IMR-90 (cell line): ENCODE measurements at regions not wholly inside any gene's neighbourhood (a gene's known extent, or its start where the extent isn't known, plus 50 kb on each side); places are given as distances from the start of the nearest gene placed in this dataset.

Experiments used
- ATAC-seq: fragments of 200-7000 bp; cut with Tn5 transposase; 2 replicates; pipeline ENCODE4 v1.9.1; 2020; ENCODE audit warnings: low read depth, mild to moderate bottlenecking, moderate library complexity
- BruUV-seq: library from RNA; stranded (reverse); fragments of 400-500 nt; replicated peaks from 2 replicates; lab custom pipeline; 2021; lab: Mats Ljungman, UMichigan
- CTCF ChIA-PET: fragments of 300-600 bp; formaldehyde crosslinking; extraction: SDS; loops from one replicate; lab custom pipeline; 2021; ENCODE audit warnings: antibody characterized with exemption; lab: Yijun Ruan, JAX
- POLR2A ChIA-PET: fragments of 300-600 bp; sonication (Branson Sonifier 250); formaldehyde crosslinking; loops from one replicate; lab custom pipeline; 2022; ENCODE audit warnings: antibody characterized with exemption; ENCODE audit not compliant: unreplicated experiment; lab: Charles Lee
- DNase-seq: peaks from one replicate; pipeline ENCODE4 v3.0.0; 2013
- H2AFZ ChIP-seq: replicated peaks from 2 replicates; pipeline ENCODE3; 2013; ENCODE audit warnings: low read length, mild to moderate bottlenecking; ENCODE audit not compliant: poor library complexity
- H2AK5ac ChIP-seq: 2 replicates; pipeline ENCODE4 v1.6.1; 2013; ENCODE audit warnings: low read depth, low read length, inconsistent platforms
- H2AK9ac ChIP-seq: replicated peaks from 2 replicates; pipeline ENCODE3; 2013; ENCODE audit warnings: mild to moderate bottlenecking, low read depth, low read length, moderate library complexity; ENCODE audit not compliant: poor library complexity
- H2BK120ac ChIP-seq: 2 replicates; pipeline ENCODE4 v1.6.1; 2013; ENCODE audit warnings: low read depth, low read length, inconsistent platforms
- H2BK15ac ChIP-seq: 3 replicates; pipeline ENCODE4 v1.6.1; 2013; ENCODE audit warnings: low read depth, low read length, inconsistent platforms
- H2BK20ac ChIP-seq: 2 replicates; pipeline ENCODE4 v1.6.1; 2013; ENCODE audit warnings: low read depth, mild to moderate bottlenecking, inconsistent platforms, low read length, moderate library complexity
- H2BK5ac ChIP-seq: 2 replicates; pipeline ENCODE4 v1.6.1; 2013; ENCODE audit warnings: mild to moderate bottlenecking, low read depth, low read length, inconsistent platforms; ENCODE audit not compliant: poor library complexity, severe bottlenecking
- H3K14ac ChIP-seq: replicated peaks from 2 replicates; pipeline ENCODE4 v1.6.1; 2013; ENCODE audit warnings: low read depth, low read length, inconsistent platforms
- H3K18ac ChIP-seq: 2 replicates; pipeline ENCODE4 v1.6.1; 2013; ENCODE audit warnings: low read depth, low read length, control low read depth
- H3K23ac ChIP-seq: 2 replicates; pipeline ENCODE4 v1.6.1; 2013; ENCODE audit warnings: low read depth, low read length, inconsistent platforms
- H3K27ac ChIP-seq: 2 replicates; pipeline ENCODE4 v1.5.1; 2013; ENCODE audit warnings: mild to moderate bottlenecking, control low read depth, low read length; ENCODE audit not compliant: insufficient read depth
- H3K27me3 ChIP-seq: 2 replicates; pipeline ENCODE4 v1.6.1; 2013; ENCODE audit warnings: low read length; ENCODE audit not compliant: control insufficient read depth, insufficient read depth
- H3K36me3 ChIP-seq: 2 replicates; pipeline ENCODE4 v1.6.1; 2013; ENCODE audit warnings: low read length, mixed read lengths; ENCODE audit not compliant: control insufficient read depth, insufficient read depth
- H3K4ac ChIP-seq: 2 replicates; pipeline ENCODE4 v1.6.1; 2013; ENCODE audit warnings: low read depth, low read length, inconsistent platforms
- H3K4me1 ChIP-seq: 2 replicates; pipeline ENCODE4 v1.6.1; 2013; ENCODE audit warnings: low read length, mixed read lengths; ENCODE audit not compliant: control insufficient read depth, insufficient read depth
- H3K4me2 ChIP-seq: 2 replicates; pipeline ENCODE4 v1.6.1; 2013; ENCODE audit warnings: low read depth, mild to moderate bottlenecking, control low read depth, low read length, moderate library complexity
- H3K4me3 ChIP-seq: 2 replicates; pipeline ENCODE4 v1.5.1; 2013; ENCODE audit warnings: low read depth, mild to moderate bottlenecking, control low read depth, low read length, moderate library complexity; ENCODE audit not compliant: insufficient read depth
- H3K56ac ChIP-seq: 2 replicates; pipeline ENCODE4 v1.6.1; 2013; ENCODE audit warnings: low read length, inconsistent platforms; ENCODE audit not compliant: insufficient read depth; ENCODE audit errors: extremely low read depth
- H3K79me1 ChIP-seq, 2 experiments: 2 replicates each; pipeline ENCODE4 v1.6.1; 2013; ENCODE audit warnings: low read length in 2 of 2, inconsistent platforms in 1 of 2, low read depth in 1 of 2
- H3K9ac ChIP-seq: 2 replicates; pipeline ENCODE4 v1.6.1; 2013; ENCODE audit warnings: low read depth, low read length, control low read depth
- H3K9me1 ChIP-seq: 2 replicates; pipeline ENCODE4 v1.6.1; 2013; ENCODE audit warnings: low read length, inconsistent platforms; ENCODE audit not compliant: insufficient read depth
- H3K9me3 ChIP-seq: 2 replicates; pipeline ENCODE4 v1.6.1; 2013; ENCODE audit warnings: low read length; ENCODE audit not compliant: control insufficient read depth, insufficient read depth
- H4K20me1 ChIP-seq: 2 replicates; pipeline ENCODE4 v1.6.1; 2013; ENCODE audit warnings: low read length, inconsistent platforms; ENCODE audit not compliant: insufficient read depth
- H4K5ac ChIP-seq: 2 replicates; pipeline ENCODE4 v1.6.1; 2013; ENCODE audit warnings: mild to moderate bottlenecking, low read depth, low read length, control low read depth
- H4K8ac ChIP-seq, 2 experiments: 2 replicates each; pipeline ENCODE4 v1.6.1; 2013; ENCODE audit warnings: low read depth in 2 of 2, low read length in 2 of 2, control low read depth in 1 of 2, inconsistent platforms in 1 of 2
- H4K91ac ChIP-seq: 2 replicates; pipeline ENCODE4 v1.6.1; 2013; ENCODE audit warnings: low read depth, low read length, inconsistent platforms; ENCODE audit not compliant: insufficient read depth
- BHLHE40 ChIP-seq: fragments of 150-350 bp; IDR thresholded peaks from 2 replicates; pipeline ENCODE4 v1.6.1; 2016; ENCODE audit warnings: mild to moderate bottlenecking, low read depth, low read length
- CEBPB ChIP-seq: IDR thresholded peaks from 2 replicates; pipeline ENCODE4 v1.6.1; 2012; ENCODE audit warnings: low read depth, low read length, improper control_type of control experiment
- CHD1 ChIP-seq: IDR thresholded peaks from 2 replicates; pipeline ENCODE4 v1.6.1; 2012; ENCODE audit warnings: low read depth, low read length, improper control_type of control experiment
- FOS ChIP-seq: fragments of 150-350 bp; IDR thresholded peaks from 2 replicates; pipeline ENCODE4 v1.6.1; 2016; ENCODE audit warnings: low read depth, low read length
- MAFK ChIP-seq: IDR thresholded peaks from 2 replicates; pipeline ENCODE4 v1.6.1; 2012; ENCODE audit warnings: low read depth, low read length, improper control_type of control experiment
- MAZ ChIP-seq: IDR thresholded peaks from 2 replicates; pipeline ENCODE4 v1.6.1; 2012; ENCODE audit warnings: low read depth, mild to moderate bottlenecking, low read length, improper control_type of control experiment, moderate library complexity, borderline replicate concordance
- MXI1 ChIP-seq: IDR thresholded peaks from 2 replicates; pipeline ENCODE4 v1.6.1; 2012; ENCODE audit warnings: low read depth, mild to moderate bottlenecking, low read length, moderate library complexity, borderline replicate concordance
- RCOR1 ChIP-seq: IDR thresholded peaks from 2 replicates; pipeline ENCODE4 v1.6.1; 2012; ENCODE audit warnings: mild to moderate bottlenecking, low read length, improper control_type of control experiment; ENCODE audit not compliant: insufficient replicate concordance
- RFX5 ChIP-seq: IDR thresholded peaks from 2 replicates; pipeline ENCODE4 v1.8.0; 2012; ENCODE audit warnings: low read depth, mild to moderate bottlenecking, low read length, moderate library complexity
- USF2 ChIP-seq: fragments of 150-350 bp; IDR thresholded peaks from 2 replicates; pipeline ENCODE4 v1.6.1; 2017; ENCODE audit warnings: mild to moderate bottlenecking, antibody characterized with exemption, low read length, low read depth
- WGBS, 2 experiments: methylation state at CpG; one replicate each; pipeline versions ENCODE4 v1.1.5 to v1.1.7; 2013; ENCODE audit warnings: missing lambda C conversion rate in 2 of 2; ENCODE audit not compliant: insufficient read length in 1 of 2; ENCODE audit errors: extremely low coverage in 2 of 2; 5-methylcytosine and 5-hydroxymethylcytosine counted together
- dilution Hi-C: fragments of 300-500 bp; cut with HindIII; formaldehyde crosslinking; loops from one replicate; pipeline ENCODE4 v1.14.3; 2018; ENCODE audit warnings: low sequenced_read_pairs; ENCODE audit not compliant: unreplicated experiment
- in situ Hi-C: fragments of 300-500 bp; cut with MboI; formaldehyde crosslinking; loops from 3 replicates; pipeline ENCODE4 v1.14.3; 2019; ENCODE audit warnings: low sequenced_read_pairs, inconsistent platforms, mixed read lengths
- intact Hi-C: fragments of 100-400 bp; cut with micrococcal nuclease; formaldehyde crosslinking; loops from 2 replicates; pipeline ENCODE4 v1.10.0; 2022

- POLR2A ChIA-PET: no interaction called here
Observed at GRCh38 chr20:12924126-12924525, 84.6 kb upstream of the SPTLC3 start.

More at GRCh38 chr20:12924126-12924525, 84.6 kb upstream of the SPTLC3 start:
- Histone ChIP-seq H2BK5ac (no peak overlapping the region), H4K5ac (no peak overlapping the region), H3K9me1 (0 out of 2 replicates have a peak, but pooled peaks cover 3% of the 10 kb centered on the region), H2AK9ac (no peak overlapping the region), H3K27me3 (peaks cover 4% of the 10 kb centered on the region; the same call in 1 of the 2 replicates), H3K79me1 (no peaks in the 10 kb centered on the region), H3K18ac (no peak overlapping the region), H2AFZ (no peak overlapping the region), H3K27ac (no peak overlapping the region), H3K4me1 (peaks cover 14% of the 10 kb centered on the region), H3K9me3 (no peaks in the 10 kb centered on the region), H4K91ac (no peak overlapping the region), H3K36me3 (no peaks in the 10 kb centered on the region), H3K4me3 (no peak overlapping the region), H4K20me1 (no peaks in the 10 kb centered on the region), H3K14ac (no peak overlapping the region), H2AK5ac (no peak overlapping the region), H2BK15ac (no peak overlapping the region), H3K9ac (no peak overlapping the region), H3K4me2 (no peak overlapping the region), H3K4ac (no peak overlapping the region), H3K23ac (no peak overlapping the region), H2BK120ac (no peak overlapping the region), H3K56ac (no peak overlapping the region), H2BK20ac (no peak overlapping the region), H4K8ac (no peak overlapping the region)
- DNase-seq (no peak), ATAC-seq (no peak)
- in situ Hi-C loops (loop anchor here (5.0 kb wide), 2 partner anchors 43 to 183 kb away; no protein-coding TSS in a partner anchor), intact Hi-C loops (loop anchor here (2.0 kb wide), 1 partner anchor 1249 kb away; no protein-coding TSS in a partner anchor), dilution Hi-C loops (no loop called here)
- BruUV-seq: no TSS peak
- CTCF ChIA-PET: interaction anchor here (3.7 kb wide), 1 partner anchor 42 kb away, joined by 24 read pairs; no protein-coding TSS in a partner anchor
- WGBS, 2 experiments: no CpG with 5 or more reads among the region's 2 CpGs
- TF ChIP-seq CHD1: no peak
- TF ChIP-seq MXI1: no peak
- no peak for TF ChIP-seq USF2
- TF ChIP-seq CEBPB: no peak
- no peak for TF ChIP-seq BHLHE40
- TF ChIP-seq MAZ: no peak
- TF ChIP-seq FOS: no peak
- no peak for TF ChIP-seq MAFK
- no peak for TF ChIP-seq RFX5
- no peak for TF ChIP-seq RCOR1
